NCI-H345 (cell line): ENCODE measurements at regions not wholly inside any gene's neighbourhood (a gene's known extent, or its start where the extent isn't known, plus 50 kb on each side); places are given as distances from the start of the nearest gene placed in this dataset.

Experiments
- DNase-seq: peaks from one replicate; lab custom pipeline; 2025; lab: John Stamatoyannopoulos, UW

DNA sequence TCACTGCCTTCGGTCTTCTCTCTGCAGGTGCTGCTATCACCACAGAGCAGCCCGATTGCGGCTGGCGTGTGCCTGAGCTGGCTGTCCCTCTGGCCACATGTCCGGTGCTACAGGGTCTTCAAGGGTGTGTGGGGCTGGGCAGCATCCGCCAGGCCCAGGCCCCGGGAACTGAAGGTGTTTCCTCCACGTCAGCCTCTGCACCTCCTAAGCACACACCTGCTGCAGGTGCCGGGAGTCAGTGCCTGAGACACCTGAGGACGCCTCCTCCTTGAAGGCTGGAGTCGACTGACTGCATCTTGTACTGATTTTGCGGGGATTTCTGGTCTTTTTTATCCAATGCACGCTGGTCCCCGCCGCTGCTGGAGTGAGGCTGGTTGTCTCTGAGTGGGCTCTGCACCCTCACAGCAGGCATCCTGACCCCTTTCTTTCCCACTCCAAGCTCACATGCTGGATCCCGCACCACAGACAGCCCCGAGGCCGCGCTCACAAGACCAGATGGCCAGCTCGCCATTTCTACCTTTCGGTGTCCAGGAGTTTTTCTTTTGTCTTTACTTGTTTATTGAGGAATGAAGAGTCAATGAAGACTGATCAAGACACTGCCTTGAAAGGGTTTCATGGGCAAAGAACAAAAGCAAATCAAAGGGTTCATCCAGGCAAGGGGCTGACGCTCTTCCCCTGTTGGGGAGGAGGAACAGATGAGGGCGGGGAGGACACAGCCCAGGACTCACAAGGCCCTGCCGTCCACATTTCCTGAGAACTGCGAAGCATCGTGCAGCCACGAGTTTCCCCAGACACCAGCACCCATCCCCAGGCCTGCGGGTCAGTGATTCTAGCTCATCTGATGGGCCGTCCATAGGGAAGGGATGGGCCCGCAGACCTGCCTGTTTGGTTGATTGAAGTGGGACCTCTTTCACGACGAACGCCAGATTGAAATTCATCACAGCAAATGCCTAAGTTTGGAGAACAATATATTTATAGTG is 203.8 kb upstream of the SOX1 start:
- DNase-seq: no peak

DNA sequence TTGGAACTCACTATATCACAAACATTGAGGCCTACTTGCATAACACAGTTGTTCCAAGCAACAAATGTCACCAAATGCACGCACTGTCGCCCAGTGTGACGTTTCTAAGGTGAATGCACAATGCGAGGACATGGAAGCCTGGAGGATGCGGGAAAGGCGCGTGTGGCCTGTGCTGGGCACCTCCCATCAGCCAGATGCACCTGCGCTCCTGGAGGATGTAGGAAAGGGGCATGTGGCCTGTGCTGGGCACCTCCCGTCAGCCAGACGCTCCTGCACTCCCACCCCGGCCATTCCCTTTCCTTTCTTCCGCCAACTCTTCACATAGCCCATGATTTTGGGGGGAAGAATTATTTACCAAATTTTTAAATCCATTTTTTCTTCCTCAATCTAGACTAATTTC is 202.4 kb upstream of the SOX1 start:
- DNase-seq: no peak

- no peak for DNase-seq
Observed at GRCh38 chr13:111865046-111865445, 201.9 kb upstream of the SOX1 start.

DNA sequence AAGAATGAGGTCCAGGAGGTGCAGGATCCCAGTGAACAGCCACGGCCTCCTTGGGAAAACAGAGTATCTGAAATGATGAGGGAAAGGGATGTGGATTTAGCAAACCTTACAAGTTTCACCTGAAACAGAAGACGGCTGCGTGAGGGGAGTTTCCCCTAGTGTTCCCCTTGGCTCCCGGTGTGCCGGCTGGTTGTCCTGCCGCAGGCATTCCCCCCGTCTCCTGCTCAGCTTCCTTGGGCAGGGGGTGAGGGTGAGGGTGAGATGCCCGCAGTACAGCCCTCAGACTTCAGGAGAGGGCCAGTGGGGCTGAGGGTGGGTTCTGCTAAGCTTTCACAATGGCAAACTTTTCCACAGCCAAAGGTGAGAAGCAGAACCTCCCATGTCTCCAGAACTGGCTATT is 201.1 kb upstream of the SOX1 start:
- no peak for DNase-seq

GRCh38 chr13:111866731-111867245 is 200.2 kb upstream of the SOX1 start:
- DNase-seq: no peak

DNA sequence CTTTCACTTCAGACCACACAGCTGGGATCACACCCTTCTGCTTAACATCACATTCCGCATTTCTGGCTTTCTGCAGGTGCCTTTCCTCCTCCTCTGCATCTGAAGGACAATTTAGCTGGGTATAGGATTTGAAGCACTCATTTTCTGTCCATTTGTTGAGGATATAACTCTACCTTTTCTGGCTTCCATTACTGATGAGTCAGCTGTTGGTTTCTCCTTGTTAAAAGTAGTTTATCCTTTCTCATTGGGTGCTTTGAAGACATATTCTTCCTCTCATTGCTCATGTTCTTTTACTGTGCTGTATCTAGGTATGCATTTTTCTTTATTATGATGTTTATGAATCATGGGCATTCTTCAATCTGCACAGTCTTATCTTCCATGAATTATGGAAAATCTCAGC is 199.3 kb upstream of the SOX1 start:
- no peak for DNase-seq

DNA sequence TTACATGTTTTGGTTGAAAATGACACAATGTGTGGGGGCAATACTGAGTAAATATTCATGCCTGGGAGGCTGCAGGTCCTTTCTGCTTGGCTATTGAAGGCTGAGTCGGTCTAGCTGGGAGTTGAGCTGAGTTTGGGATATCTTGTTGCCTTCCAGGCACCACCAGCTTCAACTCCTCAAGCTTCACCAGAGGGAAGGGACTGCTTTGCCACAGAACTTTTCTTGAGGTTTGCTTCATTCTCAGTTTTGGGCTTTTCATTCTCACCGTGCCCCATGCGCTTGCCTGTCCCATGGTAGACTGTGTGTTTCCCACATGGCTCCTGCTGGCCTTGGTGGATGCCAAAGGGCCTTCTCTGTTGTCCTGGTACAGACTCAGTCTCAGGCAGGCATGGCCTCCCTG is 198.2 kb upstream of the SOX1 start:
- DNase-seq: no peak

GRCh38 chr13:111872475-111873150 is 194.3 kb upstream of the SOX1 start:
- DNase-seq: no peak

DNA sequence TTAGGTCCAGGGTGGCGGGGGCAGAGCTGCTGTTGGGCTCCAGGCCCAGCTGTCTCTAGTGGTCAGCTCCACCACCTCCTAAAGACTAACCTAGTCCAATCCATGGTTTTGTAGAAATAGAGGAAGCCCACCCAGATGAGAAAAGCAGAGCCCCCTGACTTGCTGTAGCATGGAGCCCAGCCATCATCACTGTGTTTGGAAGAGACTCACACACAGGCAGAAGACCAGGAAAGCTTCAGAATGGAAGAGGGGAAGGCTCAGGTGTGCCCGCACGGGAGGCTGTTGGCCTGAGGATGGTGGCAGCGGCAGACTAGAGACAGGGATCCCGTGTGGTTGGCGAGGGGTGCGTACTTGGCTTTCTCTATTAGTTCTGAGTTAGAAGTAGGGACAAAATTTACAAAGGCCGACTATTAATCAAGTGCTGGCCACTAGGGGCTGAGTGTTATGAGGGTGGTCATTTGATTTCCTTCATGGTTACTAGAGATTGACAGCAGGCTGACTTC is 193.2 kb upstream of the SOX1 start:
- no peak for DNase-seq

DNA sequence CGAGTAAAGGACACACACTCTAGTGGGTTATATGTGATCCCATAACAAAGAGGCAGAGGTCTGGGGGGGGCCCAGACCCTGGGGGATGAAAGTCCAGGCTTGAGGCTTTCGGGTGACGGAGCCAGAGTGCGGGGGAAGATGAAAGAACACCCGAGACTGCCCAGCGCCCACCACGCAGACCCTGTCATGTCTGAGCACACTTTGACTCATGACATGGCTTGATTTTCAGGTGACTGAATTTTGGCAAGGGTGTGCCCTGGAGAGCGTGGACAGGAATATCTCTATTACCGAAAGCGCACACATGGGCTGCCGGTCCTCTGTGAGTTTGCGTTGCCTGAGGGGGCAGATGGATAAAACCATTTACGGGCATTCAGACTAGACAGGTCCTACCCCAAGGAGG is 192.0 kb upstream of the SOX1 start:
- DNase-seq: no peak

- DNase-seq: no peak
Observed at GRCh38 chr13:111875915-111876314, 191.0 kb upstream of the SOX1 start.

DNA sequence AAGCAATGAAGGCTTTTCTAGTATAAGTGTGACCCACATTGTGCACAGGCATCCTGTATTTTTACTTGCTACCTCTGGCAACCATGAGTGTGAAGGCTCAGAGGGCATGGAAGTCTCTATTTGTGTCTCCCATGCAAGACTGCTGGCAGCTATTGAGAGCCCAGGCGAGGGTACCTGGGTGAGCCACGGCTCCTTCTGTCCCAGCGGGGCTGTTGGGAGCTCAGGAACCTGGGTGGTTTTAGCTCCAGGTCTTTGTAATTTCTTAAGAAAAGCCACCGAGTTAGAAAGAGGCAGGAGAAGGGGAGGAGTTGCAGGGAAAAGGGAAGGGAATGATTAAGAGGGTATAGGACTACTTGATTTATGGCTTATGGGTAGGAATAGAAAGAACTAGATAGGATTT is 190.4 kb upstream of the SOX1 start:
- DNase-seq: no peak

- DNase-seq: no peak
Observed at GRCh38 chr13:111877906-111878305, 189.0 kb upstream of the SOX1 start.

DNA sequence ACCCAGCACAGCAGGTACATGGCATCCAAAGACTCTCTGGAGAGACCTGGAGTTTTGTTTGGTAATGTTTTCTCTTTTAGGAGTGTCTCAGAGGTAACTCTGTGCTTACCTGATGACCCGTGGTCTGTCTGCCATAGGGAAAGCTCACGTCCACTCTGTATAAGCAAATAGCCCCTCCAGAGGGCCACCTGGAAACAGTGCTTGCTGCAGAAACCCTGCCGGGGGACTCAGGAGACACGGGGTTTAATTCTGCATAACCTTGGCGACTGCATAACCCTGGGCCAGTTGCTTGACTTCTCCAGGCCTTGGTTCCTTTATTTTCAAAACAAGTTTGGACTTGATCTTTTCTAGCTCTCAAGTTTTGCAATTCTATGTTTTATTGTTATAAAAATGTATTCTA is 187.2 kb upstream of the SOX1 start:
- DNase-seq: no peak

GRCh38 chr13:111880185-111880584 is 186.8 kb upstream of the SOX1 start:
- DNase-seq: no peak

DNA sequence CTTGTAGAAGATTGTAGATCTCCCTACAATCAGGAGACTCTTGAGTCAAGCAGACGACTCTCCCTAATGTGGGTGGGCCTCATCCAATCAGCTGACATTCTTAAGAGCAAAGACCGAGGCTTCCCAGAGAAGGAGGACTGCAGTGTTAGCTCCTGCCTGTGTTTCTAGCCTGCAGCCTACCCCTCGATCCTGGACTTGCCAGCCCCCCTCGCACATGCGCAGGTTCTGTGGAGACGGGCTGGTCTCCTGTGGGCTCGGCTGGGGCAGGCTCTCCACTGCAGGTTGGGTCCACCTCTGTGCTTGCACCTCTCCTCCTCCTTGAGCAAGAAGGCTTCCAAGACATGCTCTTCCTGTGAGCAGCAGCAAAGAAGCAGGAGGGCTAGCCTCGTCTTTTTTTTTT is 185.2 kb upstream of the SOX1 start:
- DNase-seq: no peak

DNA sequence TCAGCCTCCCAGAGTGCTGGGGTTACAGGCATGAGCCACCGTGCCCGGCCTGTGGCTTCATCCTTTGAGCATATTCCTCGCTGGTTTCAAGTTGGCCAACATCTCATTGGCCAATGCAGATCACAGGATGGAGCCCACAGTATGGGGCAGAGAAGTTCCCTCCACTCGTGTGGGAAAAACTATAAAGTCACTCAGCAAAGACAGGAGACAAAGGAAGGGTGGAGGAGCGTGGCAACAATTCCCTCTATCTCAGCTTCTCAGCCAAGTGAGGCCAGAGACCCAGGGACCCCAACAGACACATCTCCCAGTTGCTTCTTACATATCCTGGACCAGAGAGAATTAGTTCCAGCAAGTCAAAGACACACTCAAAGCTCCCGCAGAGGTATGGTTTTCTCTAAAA is 184.6 kb upstream of the SOX1 start:
- no peak for DNase-seq

DNA sequence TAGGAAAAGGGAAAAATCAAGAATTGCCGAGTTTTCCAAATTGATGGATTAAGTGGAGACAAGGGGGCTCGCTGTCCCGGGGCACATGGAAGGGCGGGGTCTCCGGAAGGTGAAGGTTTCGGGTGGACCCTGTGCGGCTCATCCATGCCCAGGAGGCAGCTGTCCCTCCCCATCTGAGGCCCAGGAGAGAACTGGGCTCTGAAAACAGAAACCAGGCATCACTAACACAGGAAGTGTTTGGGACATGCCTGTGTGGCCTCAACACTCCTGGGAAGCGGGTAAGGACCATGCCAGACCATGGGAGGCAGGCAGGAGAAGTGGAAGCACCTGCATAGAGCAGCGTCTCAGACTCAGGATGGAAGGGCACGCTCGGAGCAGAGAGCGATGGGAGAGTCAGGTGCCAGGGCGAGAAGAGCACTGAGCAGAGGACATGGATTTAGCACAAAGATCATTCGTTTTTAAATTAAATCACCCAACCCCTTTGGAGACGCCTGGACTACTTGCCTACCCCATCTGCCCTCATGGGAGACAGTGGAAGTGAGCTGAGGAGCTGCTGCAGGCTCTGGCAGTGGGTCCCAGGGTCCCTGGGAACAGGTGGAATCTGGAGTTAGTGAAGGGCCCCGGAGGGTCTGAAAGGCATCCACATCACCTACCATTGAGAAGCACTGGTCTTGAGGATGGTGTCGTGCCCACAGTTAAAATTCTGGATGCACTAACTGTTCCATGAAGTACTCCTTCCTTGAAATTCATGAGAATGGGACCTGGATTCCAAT is 183.2 kb upstream of the SOX1 start:
- no peak for DNase-seq

- no peak for DNase-seq
Observed at GRCh38 chr13:111886217-111886945, 180.6 kb upstream of the SOX1 start.

DNA sequence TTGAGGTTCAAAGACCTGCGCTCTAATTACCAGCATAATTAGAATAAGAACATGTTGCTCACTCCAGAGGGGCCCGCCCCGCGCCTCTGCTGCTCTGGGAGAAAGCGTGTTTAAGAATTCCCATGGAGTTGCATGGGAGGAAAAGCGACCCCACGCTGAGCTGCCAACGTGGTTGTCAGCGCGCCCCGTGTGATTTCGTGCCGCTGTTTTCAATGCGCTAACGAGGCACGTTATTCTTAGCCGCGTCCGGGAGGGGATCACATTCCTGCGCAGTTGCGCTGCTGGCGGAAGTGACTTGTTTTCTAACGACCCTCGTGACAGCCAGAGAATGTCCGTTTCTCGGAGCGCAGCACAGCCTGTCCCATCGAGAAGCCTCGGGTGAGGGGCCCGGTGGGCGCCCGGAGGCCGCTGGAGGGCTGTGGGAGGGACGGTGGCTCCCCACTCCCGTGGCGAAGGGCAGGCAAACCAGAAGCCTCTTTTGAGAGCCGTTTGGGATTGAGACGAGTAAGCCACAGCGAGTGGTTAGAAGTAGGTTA is 173.8 kb upstream of the SOX1 start:
- no peak for DNase-seq
